Right cardiac atrium (tissue), 5 donors: ENCODE measurements at regions not wholly inside any gene's neighbourhood (a gene's known extent, or its start where the extent isn't known, plus 50 kb on each side); places are given as distances from the start of the nearest gene placed in this dataset.

Experiments used
- ATAC-seq, 2 donors: fragments of 200-7000 bp; cut with Tn5 transposase; one replicate each; pipeline versions ENCODE4 v1.8.0 to v1.9.1; 2020; ENCODE audit warnings: moderate library complexity in 2 of 2, mild to moderate bottlenecking in 1 of 2
- DNase-seq, 3 donors: peaks; one replicate each; pipeline ENCODE4 v3.0.0-alpha.2; 2020
- H3K27ac ChIP-seq: one replicate; pipeline ENCODE4 v1.5.1; 2013; ENCODE audit warnings: mild to moderate bottlenecking, low read length, control low read depth, moderate library complexity
- H3K27me3 ChIP-seq: one replicate; pipeline ENCODE4 v1.6.1; 2013; ENCODE audit not compliant: control insufficient read depth, insufficient read depth
- H3K4me1 ChIP-seq: one replicate; pipeline ENCODE4 v1.6.1; 2013; ENCODE audit warnings: low read length; ENCODE audit not compliant: control insufficient read depth, insufficient read depth
- H3K4me3 ChIP-seq: one replicate; pipeline ENCODE4 v1.5.1; 2013; ENCODE audit warnings: low read length, control low read depth
- H3K9me3 ChIP-seq: one replicate; pipeline ENCODE4 v1.6.1; 2013; ENCODE audit warnings: low read length; ENCODE audit not compliant: control insufficient read depth
- WGBS: extraction: QIAGEN DNeasy Blood & Tissue Kit; methylation state at CpG from one replicate; pipeline ENCODE4 v1.1.7; 2013; 5-methylcytosine and 5-hydroxymethylcytosine counted together
- intact Hi-C, 4 donors: fragments of 100-400 bp; cut with DNase I; formaldehyde crosslinking; loops; one replicate each; pipeline versions ENCODE4 v1.11.0 to v1.14.0; 2022 to 2023
- donor health status: healthy with polysubstance abuse.
- donor health status: DM: no; HTN: yes; CAD: no.
- donor health status: DM: no; HTN: no; CAD: no.
- donor health status: DM: no; HTN: yes; CAD: no; lungs with severe emphysema.
- donor health status: DM: yes; HTN: yes; CAD: no.

- ATAC-seq (no peak), DNase-seq (no peak)
- Histone ChIP-seq H3K9me3 (no peaks in the 10 kb centered on the region), H3K4me3 (no peak overlapping the region), H3K27ac (no peak overlapping the region), H3K4me1 (no peaks in the 10 kb centered on the region), H3K27me3 (no peaks in the 10 kb centered on the region)
- intact Hi-C loops = no loop called here
- WGBS = 78% methylated on average over 4 of the region's 4 CpGs
These were observed 357.6 kb downstream of the RPS29 start for GRCh38 chr14:49228552-49228951.

- no peaks in the 10 kb centered on the region for H3K4me1 ChIP-seq
- H3K27ac ChIP-seq = no peak overlapping the region
- no peaks in the 10 kb centered on the region for H3K27me3 ChIP-seq
- ATAC-seq = no peak
- intact Hi-C loops = no loop called here
- H3K4me3 ChIP-seq = no peak overlapping the region
- DNase-seq = no peak
- H3K9me3 ChIP-seq = no peaks in the 10 kb centered on the region
- 65% methylated on average over 3 of the region's 3 CpGs for WGBS
These were observed 364.9 kb downstream of the RPS29 start for GRCh38 chr14:49221316-49221715.

GRCh38 chr14:49220492-49220891, 365.7 kb downstream of the RPS29 start:
- ATAC-seq (no peak), DNase-seq (no peak)
- Histone ChIP-seq H3K27ac (no peak overlapping the region), H3K9me3 (no peaks in the 10 kb centered on the region), H3K4me1 (no peaks in the 10 kb centered on the region), H3K27me3 (no peaks in the 10 kb centered on the region), H3K4me3 (no peak overlapping the region)
- WGBS = 66% methylated on average over 3 of the region's 3 CpGs
- intact Hi-C loops = no loop called here

DNA sequence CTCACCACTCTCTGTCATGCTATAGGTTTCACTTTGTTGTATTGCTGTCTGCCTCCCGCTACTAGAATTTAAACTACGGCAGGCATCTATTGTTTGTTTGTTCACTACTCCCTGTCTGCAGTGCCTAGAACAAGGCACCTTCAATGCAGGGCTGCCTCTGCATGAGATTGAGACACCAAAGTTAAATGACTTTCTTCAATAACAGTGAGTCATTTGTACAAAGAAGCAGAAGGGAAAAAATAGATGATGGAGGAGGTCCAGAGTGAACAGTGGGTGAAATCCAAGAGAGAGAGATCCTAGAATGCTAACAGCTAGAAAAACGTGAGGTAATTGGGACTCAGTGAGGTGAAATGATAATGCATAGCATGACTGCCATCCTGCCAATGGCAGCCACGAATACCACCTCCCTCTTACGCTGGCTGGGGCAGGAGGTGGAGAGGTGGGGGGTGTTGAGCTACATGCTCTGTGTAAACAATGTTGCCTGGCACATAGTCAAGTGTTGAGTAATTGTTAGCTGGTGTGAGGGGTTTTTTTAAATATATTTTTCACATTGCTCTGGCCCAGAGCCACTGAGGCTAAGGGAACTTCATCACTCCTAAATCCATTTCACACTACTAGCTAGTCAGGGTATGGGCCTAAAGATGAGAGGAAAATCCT, 367.6 kb downstream of the RPS29 start:
- Histone ChIP-seq H3K4me1 (no peaks in the 10 kb centered on the region), H3K9me3 (no peaks in the 10 kb centered on the region), H3K27me3 (no peaks in the 10 kb centered on the region), H3K4me3 (no peak overlapping the region), H3K27ac (no peak overlapping the region)
- 54% methylated on average over 5 of the region's 5 CpGs for WGBS
- intact Hi-C loops = no loop called here
- ATAC-seq (peak in 1 of 2 donors; percentile 50), DNase-seq (peak in 1 of 3 donors; percentile 36)

DNA sequence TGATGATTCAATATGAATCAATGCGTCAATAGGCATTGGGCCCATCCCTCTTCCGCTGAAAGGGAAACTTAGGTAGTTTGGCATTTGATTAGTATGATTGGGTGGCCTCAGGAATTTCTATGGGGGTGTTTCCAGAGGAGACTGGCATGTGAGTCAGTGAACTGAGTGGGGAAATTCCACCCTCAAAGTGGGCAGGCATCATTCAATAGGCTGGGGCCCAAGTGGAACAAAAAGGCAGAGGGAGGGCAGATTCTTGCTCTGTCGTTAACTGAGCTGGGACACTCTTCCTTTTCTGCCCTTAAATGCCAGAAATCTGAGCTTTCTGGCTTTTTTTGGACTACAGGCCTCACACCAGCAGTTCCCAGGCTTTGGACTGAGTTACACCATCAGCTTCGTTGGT, 373.5 kb downstream of the RPS29 start:
- intact Hi-C loops = no loop called here
- no peak overlapping the region for H3K27ac ChIP-seq
- no peak overlapping the region for H3K4me3 ChIP-seq
- no peak for DNase-seq
- 86% methylated on average over 4 of the region's 4 CpGs for WGBS
- no peak for ATAC-seq
- H3K9me3 ChIP-seq = no peaks in the 10 kb centered on the region
- no peaks in the 10 kb centered on the region for H3K27me3 ChIP-seq
- H3K4me1 ChIP-seq = no peaks in the 10 kb centered on the region

GRCh38 chr14:49209416-49209815, 376.8 kb downstream of the RPS29 start:
- no peak for DNase-seq
- intact Hi-C loops = no loop called here
- Histone ChIP-seq H3K27me3 (no peaks in the 10 kb centered on the region), H3K27ac (no peak overlapping the region), H3K9me3 (no peaks in the 10 kb centered on the region), H3K4me1 (no peaks in the 10 kb centered on the region), H3K4me3 (no peak overlapping the region)
- WGBS = 78% methylated on average over 1 of the region's 1 CpG
- ATAC-seq = no peak

DNA sequence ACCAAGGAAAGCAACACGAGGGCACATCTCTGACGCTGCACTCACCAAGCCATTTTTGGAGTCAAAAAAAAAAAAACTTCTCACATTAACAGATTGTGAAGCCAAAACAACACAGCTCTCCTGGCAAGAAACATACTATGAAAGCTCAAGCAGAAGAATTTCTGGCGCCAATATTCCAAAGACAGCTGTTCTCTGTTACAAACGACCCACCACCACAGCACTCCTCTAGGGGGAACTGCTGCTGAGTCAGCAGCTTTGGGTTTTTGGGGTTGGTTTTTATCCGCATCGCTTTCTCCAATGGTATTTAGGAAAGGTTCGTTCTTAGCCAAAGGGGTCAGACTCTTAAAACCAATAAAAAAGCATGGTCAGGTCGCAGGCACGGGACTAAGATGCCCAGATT, 379.4 kb downstream of the RPS29 start:
- Histone ChIP-seq H3K27ac (no peak overlapping the region), H3K4me3 (no peak overlapping the region), H3K9me3 (no peaks in the 10 kb centered on the region), H3K4me1 (no peaks in the 10 kb centered on the region), H3K27me3 (no peaks in the 10 kb centered on the region)
- no peak for ATAC-seq
- no peak for DNase-seq
- 60% methylated on average over 9 of the region's 9 CpGs for WGBS
- intact Hi-C loops = no loop called here

DNA sequence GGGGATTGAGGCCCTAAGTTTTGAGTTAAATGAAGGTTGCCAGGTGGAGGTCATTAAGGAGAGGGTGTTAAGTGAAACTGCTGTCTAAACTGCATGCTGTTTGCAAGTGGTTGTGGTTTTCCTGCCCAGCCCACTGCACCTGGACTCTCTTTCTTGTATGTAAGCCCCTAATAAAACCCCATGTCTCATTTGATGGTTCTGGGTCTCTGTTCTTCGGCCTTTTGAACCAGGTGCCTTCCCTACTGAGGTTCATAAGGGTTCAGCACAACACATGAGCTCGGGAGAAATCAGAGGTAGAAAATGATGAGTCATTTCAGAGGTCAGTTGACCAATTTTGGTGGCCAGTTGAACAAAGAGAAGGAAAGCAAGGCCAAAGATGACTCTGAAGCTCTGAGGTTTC, 382.5 kb downstream of the RPS29 start:
- no peak for ATAC-seq
- intact Hi-C loops = no loop called here

DNA sequence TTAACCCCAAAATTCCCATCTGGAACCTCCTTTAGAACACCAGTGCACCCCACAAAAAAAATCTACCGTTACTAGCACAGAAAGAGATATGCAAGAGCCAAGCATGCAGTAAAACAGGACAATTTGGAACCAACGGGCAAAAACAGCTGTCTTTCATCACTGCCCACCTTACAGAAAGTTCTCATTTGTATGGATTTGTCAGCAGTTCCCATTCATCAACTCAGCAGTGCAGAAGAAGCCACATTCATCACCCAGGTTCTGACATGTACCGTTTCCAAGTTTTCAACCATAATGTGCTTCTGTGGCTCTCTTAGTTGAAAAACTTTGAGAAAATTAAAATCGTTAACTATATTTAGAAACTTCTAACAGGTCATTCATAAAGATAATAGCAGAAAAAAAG, 387.0 kb downstream of the RPS29 start:
- DNase-seq (no peak), ATAC-seq (no peak)
- Histone ChIP-seq H3K9me3 (no peaks in the 10 kb centered on the region), H3K4me1 (no peaks in the 10 kb centered on the region), H3K27me3 (no peaks in the 10 kb centered on the region), H3K4me3 (no peak overlapping the region), H3K27ac (no peak overlapping the region)
- 31% methylated on average over 4 of the region's 4 CpGs for WGBS
- intact Hi-C loops = no loop called here

More for the DNA sequence above, 382.5 kb downstream of the RPS29 start:
- Histone ChIP-seq H3K9me3 (no peaks in the 10 kb centered on the region), H3K4me3 (no peak overlapping the region), H3K27ac (no peak overlapping the region), H3K27me3 (no peaks in the 10 kb centered on the region), H3K4me1 (no peaks in the 10 kb centered on the region)
- 74% methylated on average over 2 of the region's 2 CpGs for WGBS
- no peak for DNase-seq

GRCh38 chr14:49196327-49196726, 389.9 kb downstream of the RPS29 start:
- Histone ChIP-seq H3K4me1 (no peaks in the 10 kb centered on the region), H3K27ac (no peak overlapping the region), H3K9me3 (no peaks in the 10 kb centered on the region), H3K4me3 (no peak overlapping the region), H3K27me3 (no peaks in the 10 kb centered on the region)
- intact Hi-C loops = no loop called here
- DNase-seq (no peak), ATAC-seq (no peak)
- 76% methylated on average over 1 of the region's 1 CpG for WGBS

DNA sequence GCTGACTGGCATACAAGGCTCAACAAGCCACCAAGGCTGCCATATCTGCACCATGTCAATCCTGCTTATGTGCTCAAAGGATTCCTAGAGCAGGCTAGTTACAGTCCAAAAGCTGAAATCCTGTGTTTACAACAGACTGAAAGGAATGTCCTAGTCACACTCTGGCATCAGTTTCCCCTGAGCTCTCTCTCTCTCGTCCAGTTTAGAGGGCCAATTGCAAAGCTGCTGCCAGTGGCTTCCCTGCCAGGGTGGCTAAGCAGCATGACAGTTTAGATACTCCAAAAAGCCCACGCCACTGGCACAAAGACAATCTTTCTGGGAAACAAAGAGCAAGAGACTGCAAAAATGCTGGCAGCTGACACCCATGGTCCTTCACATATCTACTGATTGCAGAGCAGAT, 392.1 kb downstream of the RPS29 start:
- H3K4me3 ChIP-seq = no peak overlapping the region
- H3K9me3 ChIP-seq = no peaks in the 10 kb centered on the region
- no peak for ATAC-seq
- no peak overlapping the region for H3K27ac ChIP-seq
- intact Hi-C loops = no loop called here
- H3K27me3 ChIP-seq = no peaks in the 10 kb centered on the region
- DNase-seq = no peak
- 24% methylated on average over 2 of the region's 2 CpGs for WGBS
- H3K4me1 ChIP-seq = no peaks in the 10 kb centered on the region
